ENCODE measurements at regions not wholly inside any gene's neighbourhood (a gene's known extent, or its start where the extent isn't known, plus 50 kb on each side); places are given as distances from the start of the nearest gene placed in this dataset.
"Not testable (repeated sequence)": the region's sequence is repeated elsewhere in the genome, so short reads cannot be mapped to it uniquely, and the experiment has no call there.

DNA sequence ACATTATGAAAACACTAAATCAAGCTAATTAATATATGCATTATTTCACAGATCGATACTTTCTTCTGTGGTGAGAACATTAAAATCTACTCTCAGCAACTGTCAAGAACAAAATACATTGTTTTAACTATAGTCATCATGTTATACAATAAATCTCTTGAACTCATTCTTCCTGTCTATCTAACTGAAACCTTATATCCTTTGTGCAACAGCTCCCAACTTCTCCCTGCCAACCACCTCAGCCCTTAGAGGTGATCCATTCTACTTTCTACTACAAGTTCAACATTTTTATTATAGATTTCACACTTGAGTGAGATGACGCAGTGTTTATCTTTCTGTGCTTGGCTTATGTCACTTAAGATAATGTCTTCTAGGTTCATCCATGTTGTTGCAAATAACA is 535.2 kb upstream of the CRIM1 start:
- no peak for ATAC-seq
- H3K27ac ChIP-seq, result no peak overlapping the region
- 70 to 83% methylated on average over 2 of the region's 2 CpGs for WGBS, 2 donors (ENCODE audit: low coverage in 1 of 2)
- no peaks in the 10 kb centered on the region for H3K36me3 ChIP-seq
- TF ChIP-seq POLR2AphosphoS5 (IDR thresholded peaks at IDR 0.05) (no peak), POLR2A (IDR thresholded peaks at IDR 0.05) (no peak), EP300 (IDR thresholded peaks at IDR 0.05) (no peak)
- TF ChIP-seq, protein P1, sequence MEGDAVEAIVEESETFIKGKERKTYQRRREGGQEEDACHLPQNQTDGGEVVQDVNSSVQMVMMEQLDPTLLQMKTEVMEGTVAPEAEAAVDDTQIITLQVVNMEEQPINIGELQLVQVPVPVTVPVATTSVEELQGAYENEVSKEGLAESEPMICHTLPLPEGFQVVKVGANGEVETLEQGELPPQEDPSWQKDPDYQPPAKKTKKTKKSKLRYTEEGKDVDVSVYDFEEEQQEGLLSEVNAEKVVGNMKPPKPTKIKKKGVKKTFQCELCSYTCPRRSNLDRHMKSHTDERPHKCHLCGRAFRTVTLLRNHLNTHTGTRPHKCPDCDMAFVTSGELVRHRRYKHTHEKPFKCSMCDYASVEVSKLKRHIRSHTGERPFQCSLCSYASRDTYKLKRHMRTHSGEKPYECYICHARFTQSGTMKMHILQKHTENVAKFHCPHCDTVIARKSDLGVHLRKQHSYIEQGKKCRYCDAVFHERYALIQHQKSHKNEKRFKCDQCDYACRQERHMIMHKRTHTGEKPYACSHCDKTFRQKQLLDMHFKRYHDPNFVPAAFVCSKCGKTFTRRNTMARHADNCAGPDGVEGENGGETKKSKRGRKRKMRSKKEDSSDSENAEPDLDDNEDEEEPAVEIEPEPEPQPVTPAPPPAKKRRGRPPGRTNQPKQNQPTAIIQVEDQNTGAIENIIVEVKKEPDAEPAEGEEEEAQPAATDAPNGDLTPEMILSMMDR (IDR thresholded peaks at IDR 0.05), result no peak
- no peaks in the 10 kb centered on the region for H3K9me3 ChIP-seq
- no peaks in the 10 kb centered on the region for H3K27me3 ChIP-seq
- no peaks in the 10 kb centered on the region for H3K4me1 ChIP-seq
- H3K4me3 ChIP-seq, result no peak overlapping the region

DNA sequence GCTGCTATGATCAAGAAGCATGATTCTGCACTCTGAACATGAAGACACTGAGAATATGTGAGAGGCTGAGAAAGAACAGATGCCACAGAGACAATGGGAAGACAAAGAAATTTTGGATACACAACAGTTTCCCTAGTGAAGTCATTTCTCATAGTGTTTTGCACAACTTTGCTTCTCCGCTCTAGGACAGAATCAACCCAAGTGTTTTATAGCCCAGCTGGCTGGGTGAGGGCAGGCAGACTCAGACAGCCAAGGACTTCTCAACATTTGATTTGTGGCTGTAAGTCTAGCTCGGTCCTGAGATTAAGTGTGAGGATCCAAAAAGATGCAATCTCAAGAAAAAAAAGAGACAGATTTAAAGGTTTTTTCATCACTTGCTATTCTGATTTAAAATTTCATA is 536.5 kb upstream of the CRIM1 start:
- TF ChIP-seq EP300 (IDR thresholded peaks at IDR 0.05), result no peak
- TF ChIP-seq, protein P1 (IDR thresholded peaks at IDR 0.05), result no peak
- no peak for TF ChIP-seq POLR2A (IDR thresholded peaks at IDR 0.05)
- no peak for TF ChIP-seq POLR2AphosphoS5 (IDR thresholded peaks at IDR 0.05)
- no peak overlapping the region for H3K27ac ChIP-seq
- no peak overlapping the region for H3K4me3 ChIP-seq
- H3K27me3 ChIP-seq, result no peaks in the 10 kb centered on the region
- no peaks in the 10 kb centered on the region for H3K4me1 ChIP-seq
- ATAC-seq, result no peak
- 28 to 70% methylated on average over 2 of the region's 2 CpGs for WGBS, 2 donors (ENCODE audit: low coverage in 1 of 2)
- H3K9me3 ChIP-seq, result no peaks in the 10 kb centered on the region
- no peaks in the 10 kb centered on the region for H3K36me3 ChIP-seq

DNA sequence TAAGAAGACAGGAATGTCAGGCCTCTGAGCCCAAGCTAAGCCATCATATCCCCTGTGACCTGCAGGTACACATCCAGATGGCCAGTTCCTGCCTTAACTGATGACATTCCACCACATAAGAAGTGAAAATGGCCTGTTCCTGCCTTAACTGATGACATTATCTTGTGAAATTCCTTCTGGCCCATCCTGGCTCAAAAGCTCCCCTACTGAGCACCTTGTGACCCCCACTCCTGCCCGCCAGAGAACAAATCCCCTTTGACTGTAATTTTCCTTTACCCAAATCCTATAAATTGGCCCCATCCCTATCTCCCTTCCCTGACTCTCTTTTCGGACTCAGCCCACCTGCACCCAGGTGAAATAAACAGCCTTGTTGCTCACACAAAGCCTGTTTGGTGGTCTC is 537.2 kb upstream of the CRIM1 start:
- not testable (repeated sequence) for H3K27ac ChIP-seq, H3K27me3 ChIP-seq, H3K9me3 ChIP-seq, H3K36me3 ChIP-seq, H3K4me1 ChIP-seq, ATAC-seq, H3K4me3 ChIP-seq
- 65 to 85% methylated on average over 2 of the region's 2 CpGs for WGBS, 2 donors (ENCODE audit: low coverage in 1 of 2)

DNA sequence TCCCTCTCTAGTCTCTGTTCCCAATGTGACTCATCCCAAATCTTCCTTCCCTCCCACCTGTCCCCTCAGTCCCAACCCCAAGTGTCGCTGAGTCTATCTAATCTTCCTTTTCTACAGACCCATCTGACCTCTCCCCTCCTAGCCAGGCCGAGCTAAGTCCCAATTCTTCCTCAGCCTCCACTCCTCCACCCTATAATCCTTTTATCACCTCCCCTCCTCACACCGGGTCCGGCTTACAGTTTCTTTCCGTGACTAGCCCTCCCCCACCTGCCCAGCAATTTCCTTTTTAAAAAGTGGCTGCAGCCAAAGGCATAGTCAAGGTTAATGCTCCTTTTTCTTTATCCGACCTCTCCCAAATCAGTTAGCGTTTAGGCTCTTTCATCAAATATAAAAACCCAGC is 541.0 kb upstream of the CRIM1 start:
- H3K27ac ChIP-seq, H3K36me3 ChIP-seq, H3K4me3 ChIP-seq, H3K9me3 ChIP-seq, ATAC-seq, H3K27me3 ChIP-seq, H3K4me1 ChIP-seq: not testable (repeated sequence)
- whole genome bisulfite sequencing, 2 donors (ENCODE audit: low coverage in 1 of 2), result 73 to 75% methylated on average over 7 of the region's 7 CpGs

DNA sequence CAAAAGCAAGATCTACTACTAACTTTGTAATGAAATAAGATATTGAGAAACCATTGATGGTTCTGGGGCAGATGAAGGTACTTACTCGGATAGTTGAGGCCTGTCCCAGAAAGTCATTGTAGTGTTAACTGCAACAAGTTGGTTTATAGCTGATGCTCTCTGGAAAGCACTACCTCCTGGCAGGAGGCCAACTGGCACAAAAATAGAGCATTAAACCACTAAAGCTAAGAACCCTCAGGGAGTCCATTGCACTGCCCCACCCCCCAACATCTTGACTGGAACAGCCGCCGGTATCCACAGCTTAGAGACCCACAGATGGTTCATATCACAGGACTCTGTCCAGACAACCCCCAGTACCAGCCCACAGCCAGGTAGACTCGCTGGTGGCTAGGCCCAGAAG is 552.5 kb upstream of the CRIM1 start:
- no peaks in the 10 kb centered on the region for H3K36me3 ChIP-seq
- ATAC-seq, result no peak
- no peaks in the 10 kb centered on the region for H3K4me1 ChIP-seq
- no peak overlapping the region for H3K4me3 ChIP-seq
- 33 to 48% methylated on average over 1 to 2 of the region's 4 CpGs for WGBS, 2 donors (ENCODE audit: low coverage in 1 of 2)
- no peaks in the 10 kb centered on the region for H3K27me3 ChIP-seq
- TF ChIP-seq, protein P1 (IDR thresholded peaks at IDR 0.05), result no peak
- TF ChIP-seq EP300 (IDR thresholded peaks at IDR 0.05), result no peak
- no peak for TF ChIP-seq POLR2A (IDR thresholded peaks at IDR 0.05)
- TF ChIP-seq POLR2AphosphoS5 (IDR thresholded peaks at IDR 0.05), result no peak
- no peak overlapping the region for H3K27ac ChIP-seq
- H3K9me3 ChIP-seq, result peaks cover 0 to 10% (median 0%) of the 10 kb centered on the region in 3 donors

DNA sequence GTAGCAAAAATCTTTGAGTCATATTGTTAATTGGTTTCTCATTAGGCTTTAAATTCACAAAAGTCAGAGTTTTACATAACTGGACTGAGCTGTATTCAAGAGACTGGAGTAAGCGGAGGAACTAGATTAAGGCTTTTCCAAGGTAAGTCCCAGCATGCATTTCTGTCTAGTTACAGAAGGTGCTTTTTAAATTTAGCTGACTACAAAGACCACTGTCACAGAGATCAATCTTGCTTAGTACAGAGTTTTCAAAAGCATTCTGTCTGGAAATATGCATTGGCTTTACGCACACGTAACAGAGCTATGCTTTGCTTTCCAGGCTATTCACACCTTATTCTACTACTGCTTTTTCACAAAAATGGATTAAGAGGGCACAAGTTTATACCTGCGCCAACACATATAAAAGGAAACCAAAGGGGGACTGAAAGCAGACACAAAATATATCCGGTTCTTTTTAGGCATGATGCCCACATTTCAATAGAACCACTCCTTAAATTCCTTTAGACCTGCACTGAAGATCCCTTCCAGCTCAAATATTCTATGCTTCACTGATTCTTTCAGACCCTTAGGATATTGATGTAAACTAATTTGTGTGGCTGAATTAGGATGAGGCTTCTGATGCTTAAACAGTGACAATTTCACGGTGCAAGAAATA is 560.7 kb upstream of the CRIM1 start:
- Histone ChIP-seq H3K36me3 (no peaks in the 10 kb centered on the region), H3K4me1 (no peaks in the 10 kb centered on the region), H3K27ac (no peak overlapping the region), H3K9me3 (no peaks in the 10 kb centered on the region), H3K4me3 (no peak overlapping the region), H3K27me3 (no peaks in the 10 kb centered on the region)
- 83 to 96% methylated on average over 5 to 6 of the region's 6 CpGs for WGBS, 2 donors (ENCODE audit: low coverage in 1 of 2)
- ATAC-seq, result no peak
- no peak for TF ChIP-seq EP300 (IDR thresholded peaks at IDR 0.05)
- no peak for TF ChIP-seq POLR2AphosphoS5 (IDR thresholded peaks at IDR 0.05)
- no peak for TF ChIP-seq POLR2A (IDR thresholded peaks at IDR 0.05)
- TF ChIP-seq, protein P1 (IDR thresholded peaks at IDR 0.05), result no peak
